Right cardiac atrium (tissue), 5 donors: ENCODE measurements at regions not wholly inside any gene's neighbourhood (a gene's known extent, or its start where the extent isn't known, plus 50 kb on each side); places are given as distances from the start of the nearest gene placed in this dataset.
"Not testable (repeated sequence)": the region's sequence is repeated elsewhere in the genome, so short reads cannot be mapped to it uniquely, and the experiment has no call there.

Source experiments
- ATAC-seq, 2 donors: fragments of 200-7000 bp; cut with Tn5 transposase; one replicate each; pipeline versions ENCODE4 v1.8.0 to v1.9.1; 2020; ENCODE audit warnings: moderate library complexity in 2 of 2, mild to moderate bottlenecking in 1 of 2
- DNase-seq, 3 donors: peaks; one replicate each; pipeline ENCODE4 v3.0.0-alpha.2; 2020
- H3K27ac ChIP-seq: one replicate; pipeline ENCODE4 v1.5.1; 2013; ENCODE audit warnings: mild to moderate bottlenecking, low read length, control low read depth, moderate library complexity
- H3K27me3 ChIP-seq: one replicate; pipeline ENCODE4 v1.6.1; 2013; ENCODE audit not compliant: control insufficient read depth, insufficient read depth
- H3K4me1 ChIP-seq: one replicate; pipeline ENCODE4 v1.6.1; 2013; ENCODE audit warnings: low read length; ENCODE audit not compliant: control insufficient read depth, insufficient read depth
- H3K4me3 ChIP-seq: one replicate; pipeline ENCODE4 v1.5.1; 2013; ENCODE audit warnings: low read length, control low read depth
- H3K9me3 ChIP-seq: one replicate; pipeline ENCODE4 v1.6.1; 2013; ENCODE audit warnings: low read length; ENCODE audit not compliant: control insufficient read depth
- WGBS: extraction: QIAGEN DNeasy Blood & Tissue Kit; methylation state at CpG from one replicate; pipeline ENCODE4 v1.1.7; 2013; 5-methylcytosine and 5-hydroxymethylcytosine counted together
- intact Hi-C, 4 donors: fragments of 100-400 bp; cut with DNase I; formaldehyde crosslinking; loops; one replicate each; pipeline versions ENCODE4 v1.11.0 to v1.14.0; 2022 to 2023
- donor health status: healthy with polysubstance abuse.
- donor health status: DM: no; HTN: yes; CAD: no.
- donor health status: DM: no; HTN: no; CAD: no.
- donor health status: DM: no; HTN: yes; CAD: no; lungs with severe emphysema.
- donor health status: DM: yes; HTN: yes; CAD: no.

DNA sequence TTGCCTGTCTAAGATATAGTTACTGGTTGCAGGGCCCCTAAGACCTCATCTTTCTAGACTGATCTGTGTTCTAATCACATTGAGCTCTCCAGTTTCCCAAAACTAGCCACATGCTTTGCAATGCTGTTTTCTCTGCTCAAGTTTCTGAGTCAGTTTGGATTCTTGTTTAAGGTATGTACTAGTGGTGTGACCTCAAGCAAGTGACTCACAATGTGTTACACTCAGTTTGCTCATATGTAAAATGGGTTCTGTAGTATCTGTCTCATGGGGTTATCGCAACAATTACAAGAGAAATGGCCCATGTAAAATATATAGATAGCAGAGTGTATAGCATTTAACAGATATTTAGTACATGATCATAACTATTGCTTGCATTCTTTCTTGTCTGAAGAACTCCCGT is 153.1 kb upstream of the ELL2 start:
- DNase-seq (no peak), ATAC-seq (no peak)
- no peaks in the 10 kb centered on the region for H3K4me1 ChIP-seq
- no peaks in the 10 kb centered on the region for H3K9me3 ChIP-seq
- 90% methylated on average over 2 of the region's 2 CpGs for WGBS
- no peak overlapping the region for H3K27ac ChIP-seq
- H3K4me3 ChIP-seq, result no peak overlapping the region
- intact Hi-C loops, result no loop called here
- no peaks in the 10 kb centered on the region for H3K27me3 ChIP-seq

DNA sequence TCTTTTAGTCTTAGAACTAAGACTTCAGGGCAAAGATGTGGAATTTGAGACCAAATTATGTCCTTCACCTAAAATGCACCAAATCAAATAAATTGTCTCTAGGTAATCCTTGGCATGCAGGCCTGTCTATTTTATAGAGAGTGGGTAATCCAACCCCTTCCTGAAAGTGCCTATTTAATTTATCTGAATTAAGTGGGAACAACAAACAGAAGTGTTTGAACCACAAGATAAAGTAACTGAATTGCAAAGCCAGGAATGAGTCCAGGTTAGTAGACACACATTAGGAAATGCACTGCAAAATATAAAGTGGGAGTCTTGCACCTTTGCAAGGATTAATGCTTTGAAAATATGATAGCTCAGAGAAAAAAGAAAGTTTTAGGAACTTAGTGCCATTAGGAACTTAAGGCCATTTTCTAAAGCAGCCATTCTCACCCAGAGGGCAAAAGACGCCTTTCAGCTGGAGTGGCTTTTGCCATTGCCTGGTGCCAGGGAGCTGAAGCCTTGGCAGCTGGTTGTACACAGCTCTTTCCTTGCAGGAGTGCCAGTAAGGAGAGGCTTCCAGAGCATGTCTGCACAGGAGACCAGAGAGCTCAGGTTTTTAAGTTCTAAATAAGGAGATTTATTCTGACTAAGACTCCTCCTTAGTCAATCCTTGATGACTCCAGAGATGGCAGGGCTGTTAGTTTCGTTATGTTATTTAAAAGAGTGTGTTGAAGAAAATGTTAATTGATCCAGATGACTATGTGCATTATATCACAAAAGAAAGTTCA is 151.7 kb upstream of the ELL2 start:
- no peak overlapping the region for H3K4me3 ChIP-seq
- no peak overlapping the region for H3K27ac ChIP-seq
- H3K9me3 ChIP-seq, result no peaks in the 10 kb centered on the region
- WGBS, result 74% methylated on average over 2 of the region's 2 CpGs
- DNase-seq (peak; percentile 13 to 45 (median 20)), ATAC-seq (peak; percentile 45 to 80)
- intact Hi-C loops, result no loop called here
- no peaks in the 10 kb centered on the region for H3K4me1 ChIP-seq
- H3K27me3 ChIP-seq, result no peaks in the 10 kb centered on the region

DNA sequence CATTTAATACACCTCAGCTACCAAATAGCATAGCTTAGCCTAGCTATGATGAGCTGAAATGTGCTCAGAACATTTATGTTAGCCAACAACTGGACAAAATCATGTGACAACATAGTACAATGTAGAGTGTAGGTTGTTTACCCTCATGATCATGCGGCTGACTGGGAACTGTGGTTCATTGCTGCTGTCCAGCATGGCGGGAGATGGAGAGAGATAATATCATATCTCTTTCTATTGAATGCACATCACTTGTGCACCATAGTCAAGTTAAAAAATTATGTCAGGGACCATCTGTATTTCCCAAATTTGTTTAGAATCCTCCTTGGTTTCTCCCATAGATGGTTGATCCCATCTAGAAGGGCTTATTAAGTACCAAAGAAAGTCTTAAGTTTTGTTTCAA is 151.1 kb upstream of the ELL2 start:
- Histone ChIP-seq H3K27ac (no peak overlapping the region), H3K9me3 (no peaks in the 10 kb centered on the region), H3K27me3 (no peaks in the 10 kb centered on the region), H3K4me1 (no peaks in the 10 kb centered on the region), H3K4me3 (no peak overlapping the region)
- 93% methylated on average over 2 of the region's 2 CpGs for WGBS
- intact Hi-C loops, result no loop called here
- no peak for ATAC-seq
- DNase-seq, result no peak

DNA sequence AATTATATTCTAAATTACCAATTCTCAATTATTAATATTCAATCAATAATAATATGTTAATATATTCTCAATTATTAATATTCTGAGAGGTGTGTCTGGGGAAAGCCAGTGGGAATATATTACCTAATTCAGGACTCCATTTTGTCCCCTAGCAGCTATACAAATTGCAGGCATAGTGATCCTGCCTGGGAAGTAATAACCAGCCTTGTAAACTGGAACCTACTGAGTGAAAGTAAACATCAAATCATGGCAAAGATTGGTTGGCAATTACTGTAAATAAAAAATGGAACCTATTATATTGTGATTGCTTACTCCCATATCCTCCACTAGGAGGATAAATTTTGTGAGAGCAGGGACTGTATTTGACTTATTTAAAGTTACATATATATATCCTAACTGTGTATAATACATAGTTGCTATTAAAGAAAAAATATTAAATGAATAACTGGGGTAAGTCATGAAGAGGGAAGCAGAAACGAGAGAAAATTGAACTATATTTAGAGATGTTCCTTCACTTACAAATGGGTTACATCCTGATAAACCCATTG is 150.5 kb upstream of the ELL2 start:
- intact Hi-C loops, result no loop called here
- H3K4me1 ChIP-seq, result no peaks in the 10 kb centered on the region
- H3K9me3 ChIP-seq, result no peaks in the 10 kb centered on the region
- DNase-seq (no peak), ATAC-seq (no peak)
- H3K27ac ChIP-seq, result no peak overlapping the region
- WGBS, result 62% methylated on average over 1 of the region's 1 CpG
- H3K4me3 ChIP-seq, result no peak overlapping the region
- no peaks in the 10 kb centered on the region for H3K27me3 ChIP-seq

DNA sequence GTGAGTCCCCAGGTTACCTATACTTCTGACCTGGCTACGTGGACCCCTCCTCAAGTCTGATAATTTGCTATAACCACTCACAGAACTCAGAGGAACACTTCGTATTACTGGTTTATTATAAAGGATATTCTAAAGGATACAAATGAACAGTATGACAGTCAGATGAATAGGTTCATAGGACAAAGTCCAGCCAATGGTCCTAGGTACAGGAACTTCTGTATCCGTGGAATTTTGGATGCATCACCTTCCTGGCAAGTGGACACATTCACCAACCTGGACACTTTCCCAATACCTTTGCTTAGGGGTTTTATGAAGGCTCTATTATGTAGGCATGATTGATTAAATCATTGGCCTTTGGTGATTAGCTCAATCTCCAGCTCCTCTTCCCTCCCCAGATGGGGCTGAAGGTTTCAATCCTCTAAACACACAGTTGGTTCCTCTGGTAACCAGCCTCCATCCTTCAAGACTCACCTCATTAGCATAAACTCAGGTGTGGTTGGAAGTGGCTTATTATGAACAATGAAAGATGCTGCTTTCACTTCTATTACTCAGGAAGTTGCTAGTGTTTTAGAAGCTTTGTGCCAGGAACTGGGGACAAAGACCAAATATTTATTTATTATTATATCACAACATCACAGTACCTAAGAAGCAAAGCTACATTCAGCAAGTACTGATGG is 149.6 kb upstream of the ELL2 start:
- intact Hi-C loops, result no loop called here
- Histone ChIP-seq H3K9me3 (no peaks in the 10 kb centered on the region), H3K27me3 (no peaks in the 10 kb centered on the region), H3K4me1 (no peaks in the 10 kb centered on the region), H3K4me3 (no peak overlapping the region), H3K27ac (no peak overlapping the region)
- DNase-seq (no peak), ATAC-seq (no peak)
- WGBS, result 94% methylated on average over 3 of the region's 3 CpGs

GRCh38 chr5:96110300-96110699 is 148.6 kb upstream of the ELL2 start:
- H3K4me3 ChIP-seq, result no peak overlapping the region
- intact Hi-C loops, result no loop called here
- no peak overlapping the region for H3K27ac ChIP-seq
- no peaks in the 10 kb centered on the region for H3K27me3 ChIP-seq
- DNase-seq (no peak), ATAC-seq (no peak)
- H3K4me1 ChIP-seq, result no peaks in the 10 kb centered on the region
- H3K9me3 ChIP-seq, result no peaks in the 10 kb centered on the region

- 86% methylated on average over 10 of the region's 10 CpGs for WGBS
- H3K27ac ChIP-seq, DNase-seq, intact Hi-C loops, H3K4me3 ChIP-seq, ATAC-seq, H3K9me3 ChIP-seq, H3K27me3 ChIP-seq, H3K4me1 ChIP-seq: not testable (repeated sequence)
Measured at GRCh38 chr5:96108629-96109028, 147.0 kb upstream of the ELL2 start.

GRCh38 chr5:96103829-96104228 is 142.2 kb upstream of the ELL2 start:
- H3K9me3 ChIP-seq, H3K27me3 ChIP-seq, DNase-seq, ATAC-seq, H3K4me3 ChIP-seq, intact Hi-C loops, H3K27ac ChIP-seq, H3K4me1 ChIP-seq: not testable (repeated sequence)
- 93% methylated on average over 4 of the region's 4 CpGs for WGBS

DNA sequence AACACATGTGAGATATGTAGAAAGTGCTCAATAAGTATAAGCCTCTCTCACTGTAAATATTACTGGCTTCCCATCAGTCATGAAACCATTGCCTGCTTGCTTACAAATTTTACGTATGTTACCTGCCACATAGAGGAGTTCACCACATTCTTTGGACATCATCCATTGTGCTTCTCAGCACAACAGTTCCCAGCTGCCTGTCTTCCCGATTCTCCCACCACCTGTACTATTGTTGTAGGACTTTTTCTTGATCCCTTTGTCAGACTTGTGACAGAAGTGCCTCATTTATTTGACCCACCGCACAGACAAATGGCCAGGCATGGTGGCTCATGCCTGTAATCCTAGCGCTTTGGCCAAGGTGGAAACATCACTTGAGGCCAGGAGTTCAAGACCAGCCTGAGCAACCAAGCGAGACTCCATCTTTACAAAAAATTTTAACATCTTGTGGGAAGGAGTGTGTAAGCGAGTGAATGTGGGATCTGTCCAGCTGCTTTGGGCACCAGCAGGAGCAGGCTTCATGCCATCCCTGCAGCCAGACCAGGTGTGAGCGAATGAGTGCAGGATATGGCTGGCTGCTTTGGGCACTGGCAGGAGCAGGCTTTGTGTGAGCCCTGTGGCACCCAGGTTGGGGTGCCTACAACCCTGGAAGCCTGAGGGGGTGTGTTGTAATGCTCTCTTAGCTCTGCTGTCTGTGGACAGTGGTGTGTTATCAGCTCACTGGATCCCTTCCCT is 139.9 kb upstream of the ELL2 start:
- DNase-seq (no peak), ATAC-seq (no peak)
- H3K27me3 ChIP-seq, result no peaks in the 10 kb centered on the region
- H3K27ac ChIP-seq, result no peak overlapping the region
- no peaks in the 10 kb centered on the region for H3K4me1 ChIP-seq
- no peak overlapping the region for H3K4me3 ChIP-seq
- WGBS, result 80% methylated on average over 7 of the region's 7 CpGs
- intact Hi-C loops, result no loop called here
- no peaks in the 10 kb centered on the region for H3K9me3 ChIP-seq

DNA sequence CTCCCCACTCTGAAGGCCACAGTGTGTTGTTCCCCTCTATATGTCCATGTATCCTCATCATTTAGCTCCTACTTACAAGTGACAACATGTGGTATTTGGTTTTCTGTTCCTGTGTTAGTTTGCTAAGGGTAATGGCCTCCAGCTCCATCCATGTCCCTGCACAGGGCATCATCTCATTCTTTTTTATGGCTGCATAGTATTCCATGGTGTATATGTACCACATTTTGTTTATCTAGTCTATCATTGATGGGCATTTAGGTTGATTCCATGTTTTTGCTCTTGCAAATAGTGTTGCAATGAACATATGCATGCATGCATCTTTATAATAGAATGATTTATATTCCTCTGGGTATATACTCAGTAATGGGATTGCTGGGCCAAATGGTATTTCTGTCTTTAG is 135.8 kb upstream of the ELL2 start:
- H3K27me3 ChIP-seq, intact Hi-C loops, H3K4me1 ChIP-seq, H3K9me3 ChIP-seq, H3K27ac ChIP-seq, ATAC-seq, DNase-seq, H3K4me3 ChIP-seq: not testable (repeated sequence)

DNA sequence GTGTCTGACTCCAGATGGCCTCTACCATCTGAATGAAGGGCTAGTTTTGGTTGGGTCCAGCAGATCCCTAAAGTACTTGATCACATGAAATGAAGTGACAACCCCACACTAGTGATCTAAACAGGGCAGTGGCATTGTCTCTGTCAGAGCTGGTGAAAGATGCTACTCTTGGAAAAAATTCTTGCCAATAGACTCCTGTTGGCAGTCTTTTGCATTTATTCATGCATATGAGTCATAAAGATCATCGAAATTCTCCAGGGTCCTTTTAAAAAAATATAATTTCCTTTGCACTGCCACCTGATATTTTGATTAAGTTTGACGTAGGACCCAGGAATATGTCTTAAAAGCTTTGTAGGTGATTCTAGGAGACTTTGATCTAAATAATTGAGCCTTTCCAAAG is 135.1 kb upstream of the ELL2 start:
- no peak overlapping the region for H3K27ac ChIP-seq
- no peak for ATAC-seq

More for the DNA sequence above, 135.1 kb upstream of the ELL2 start:
- 79% methylated on average over 2 of the region's 2 CpGs for WGBS
- no peak for DNase-seq
- intact Hi-C loops, result no loop called here
- H3K4me1 ChIP-seq, result no peaks in the 10 kb centered on the region
- H3K27me3 ChIP-seq, result no peaks in the 10 kb centered on the region
- H3K4me3 ChIP-seq, result no peak overlapping the region
- H3K9me3 ChIP-seq, result no peaks in the 10 kb centered on the region
